ENCODE measurements at regions not wholly inside any gene's neighbourhood (a gene's known extent, or its start where the extent isn't known, plus 50 kb on each side); places are given as distances from the start of the nearest gene placed in this dataset.
"Not testable (repeated sequence)": the region's sequence is repeated elsewhere in the genome, so short reads cannot be mapped to it uniquely, and the experiment has no call there.

DNA sequence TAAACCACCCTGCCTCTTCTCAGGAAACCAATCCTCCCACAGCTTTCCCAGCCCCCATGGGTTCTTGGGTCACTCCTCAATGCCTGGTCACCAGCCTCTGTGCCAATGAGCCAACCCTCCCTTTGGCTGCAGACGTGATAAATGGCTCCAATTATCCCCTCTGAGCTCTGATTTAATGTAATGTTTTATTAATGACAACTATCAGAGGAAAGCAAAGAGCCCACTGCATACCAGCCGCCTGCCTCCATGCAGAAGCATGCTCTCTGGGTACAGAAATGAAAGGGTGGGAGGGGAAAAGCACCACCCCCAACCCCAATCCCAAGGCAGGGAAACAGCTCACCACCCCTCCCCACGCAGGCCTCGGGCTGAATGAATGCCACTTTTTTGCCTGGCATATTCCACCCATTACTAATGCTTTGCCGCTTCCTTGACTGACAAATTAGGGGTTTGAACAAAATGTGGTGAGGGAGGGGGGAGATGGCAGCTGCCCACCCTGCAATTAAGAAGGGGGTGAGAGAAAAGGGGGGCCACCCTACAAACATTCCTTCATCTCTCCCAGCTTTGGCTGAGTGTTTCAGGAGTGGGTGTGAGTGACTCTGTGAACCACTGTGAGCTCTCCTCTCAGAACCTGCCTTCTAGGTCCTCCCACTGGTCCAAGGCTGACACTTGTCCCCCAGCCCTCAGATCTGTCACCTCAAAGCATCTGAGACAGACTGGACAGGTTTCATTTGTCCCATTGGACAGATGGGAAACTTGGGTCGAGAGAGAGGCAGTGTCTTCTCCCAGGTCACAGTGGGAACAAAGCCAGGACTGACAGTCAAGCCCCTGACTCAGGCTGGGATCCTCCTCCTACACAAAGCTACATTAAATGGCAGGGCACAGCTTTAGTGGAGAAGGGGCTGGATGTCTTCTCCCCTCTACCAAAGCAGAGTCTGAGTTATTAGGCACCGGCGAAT lies 161.5 kb downstream of the TMEM132E start:
- no peak for DNase-seq (ENCODE audit: low read depth in 2 of 2)

DNA sequence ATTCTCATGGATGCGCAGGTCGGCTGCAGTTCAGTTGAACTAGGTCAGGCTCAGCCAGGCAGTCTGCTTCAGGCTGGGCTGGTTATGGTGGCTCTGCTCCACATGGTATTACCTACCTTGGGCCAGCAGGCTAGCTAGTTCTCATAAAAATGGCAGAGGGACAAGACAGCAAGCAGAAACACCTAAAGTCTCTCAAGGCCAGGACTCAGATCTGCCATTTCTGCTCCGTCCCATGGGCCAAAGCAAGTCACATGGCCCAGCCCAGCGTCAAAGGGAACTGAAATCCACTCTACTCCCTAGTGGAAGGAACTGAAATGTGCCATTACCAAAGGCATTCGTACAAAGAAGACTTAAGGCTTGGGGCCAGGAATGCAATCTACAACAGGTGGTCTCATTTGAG lies 160.0 kb downstream of the TMEM132E start:
- DNase-seq (ENCODE audit: low read depth in 2 of 2): no peak

DNA sequence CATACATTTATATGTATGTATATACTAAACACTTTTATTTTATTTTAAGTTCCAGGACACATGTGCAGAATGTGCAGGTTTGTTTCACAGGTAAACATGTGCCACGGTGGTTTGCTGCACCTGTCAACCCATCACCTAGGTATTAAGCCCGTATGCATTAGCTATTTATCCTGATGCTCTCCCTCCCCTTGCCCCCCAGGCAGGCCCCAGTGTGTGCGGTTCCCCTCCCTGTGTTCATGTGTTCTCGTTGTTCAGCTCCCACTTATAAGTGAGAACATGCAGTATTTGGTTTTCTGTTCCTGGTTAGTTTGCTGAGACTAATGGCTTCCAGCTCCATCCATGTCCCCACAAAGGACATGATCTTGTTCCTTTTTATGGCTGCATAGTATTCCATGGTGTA lies 158.3 kb downstream of the TMEM132E start:
- DNase-seq (ENCODE audit: low read depth in 2 of 2): not testable (repeated sequence)

DNA sequence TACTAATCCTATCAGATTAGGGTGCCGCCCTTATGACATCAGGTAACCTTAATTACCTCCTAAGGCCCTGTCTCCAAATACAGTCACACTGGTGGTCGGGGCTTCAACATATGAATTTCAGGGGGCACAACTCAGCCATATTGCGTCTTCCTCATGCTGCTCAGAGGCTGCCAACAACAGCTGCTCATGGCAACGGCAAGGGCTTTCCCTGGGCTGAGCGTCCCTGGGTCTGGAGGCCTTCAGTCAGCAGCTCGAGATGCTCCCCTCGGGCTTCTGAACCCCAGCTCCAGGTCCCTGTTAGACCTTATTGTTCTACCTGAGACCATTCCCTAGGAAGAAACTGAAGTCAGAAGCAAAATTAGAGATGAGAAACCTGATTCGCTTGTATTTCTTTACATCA lies 157.2 kb downstream of the TMEM132E start:
- DNase-seq (ENCODE audit: low read depth in 2 of 2): no peak

DNA sequence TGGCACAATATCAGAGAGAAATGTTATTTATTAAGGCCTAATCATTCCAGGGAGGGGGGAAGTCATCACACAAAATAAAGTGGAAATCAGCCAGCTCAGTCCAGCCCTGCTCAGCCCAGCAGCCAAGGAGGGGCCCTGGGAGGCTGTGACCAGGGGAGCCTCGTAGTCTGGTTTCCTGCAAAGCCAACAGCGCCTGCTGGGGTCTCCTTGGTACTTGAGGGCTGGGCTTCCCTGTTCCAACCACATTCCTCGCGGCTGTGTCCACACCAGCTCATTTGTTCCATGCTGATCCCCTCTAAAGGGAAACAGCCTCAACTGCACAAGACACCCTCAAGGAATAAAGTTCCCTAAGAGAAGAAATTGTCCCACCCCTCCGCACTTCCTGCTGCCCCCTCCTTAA lies 154.0 kb downstream of the TMEM132E start:
- DNase-seq (ENCODE audit: low read depth in 2 of 2): no peak

DNA sequence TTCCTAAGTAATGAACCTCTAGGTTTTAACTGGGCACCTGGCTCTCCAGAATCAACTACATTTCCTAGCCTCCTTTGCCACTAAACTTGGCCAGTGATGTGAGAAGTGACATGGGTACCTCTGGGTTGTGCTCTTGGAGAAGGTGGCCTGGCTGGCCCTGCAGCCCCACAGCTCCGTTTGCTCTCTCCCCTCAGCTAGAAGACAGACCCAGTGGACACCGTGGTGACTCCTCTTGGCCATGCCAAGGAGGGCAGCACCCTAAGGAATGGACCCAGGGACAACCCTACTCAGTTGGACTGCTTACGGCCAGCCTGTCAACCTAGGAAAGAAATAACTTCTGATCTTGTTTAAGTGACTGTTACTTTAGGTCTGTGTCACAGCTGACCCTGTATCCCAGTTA lies 151.4 kb downstream of the TMEM132E start:
- DNase-seq (ENCODE audit: low read depth in 2 of 2): no peak

DNA sequence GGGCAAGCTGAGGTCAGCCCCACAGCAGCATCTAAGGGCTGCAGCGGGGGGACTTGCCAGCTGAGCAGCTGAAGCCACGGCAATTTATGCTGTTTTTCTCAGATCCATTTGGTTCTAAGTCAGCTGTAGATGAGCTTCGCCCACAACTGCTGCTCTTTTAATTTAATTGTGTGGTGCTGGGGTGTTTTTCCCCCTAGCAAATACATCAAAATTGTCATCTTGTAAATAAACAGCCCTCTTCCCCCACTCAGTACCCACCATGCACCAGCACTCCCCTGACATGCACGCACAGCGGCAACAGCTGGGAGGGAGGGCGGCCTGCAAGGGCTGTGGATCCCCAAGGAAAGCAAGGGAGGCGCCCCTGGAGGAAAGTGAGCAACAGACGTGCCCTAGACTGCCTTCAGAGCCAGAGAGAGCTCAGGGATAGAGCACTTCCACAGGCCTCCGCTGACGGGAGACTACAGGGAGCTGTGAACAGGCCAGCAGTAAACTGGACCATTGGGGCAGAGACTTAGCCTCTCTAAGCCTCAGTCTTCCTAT lies 149.5 kb downstream of the TMEM132E start:
- no peak for DNase-seq (ENCODE audit: low read depth in 2 of 2)

DNA sequence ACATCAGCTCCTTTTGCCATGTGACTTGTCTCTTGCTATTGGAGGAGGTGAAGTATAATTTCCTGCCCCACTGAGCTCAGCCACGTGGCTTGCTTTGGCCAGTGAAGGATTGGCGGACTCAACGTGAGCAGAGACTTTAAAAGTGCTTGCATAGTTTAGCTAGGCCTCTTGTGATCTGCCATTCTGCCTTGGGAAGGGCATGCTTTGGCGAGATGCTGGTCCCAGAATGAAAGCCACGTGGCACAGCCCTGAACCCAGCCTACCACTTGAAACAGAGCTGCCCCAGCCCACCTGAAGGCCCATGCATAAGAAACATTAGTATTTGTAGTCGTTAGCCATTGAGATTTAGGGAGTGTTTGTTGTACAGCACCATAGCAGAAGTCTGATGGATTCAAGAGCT lies 148.2 kb downstream of the TMEM132E start:
- no peak for DNase-seq (ENCODE audit: low read depth in 2 of 2)

DNA sequence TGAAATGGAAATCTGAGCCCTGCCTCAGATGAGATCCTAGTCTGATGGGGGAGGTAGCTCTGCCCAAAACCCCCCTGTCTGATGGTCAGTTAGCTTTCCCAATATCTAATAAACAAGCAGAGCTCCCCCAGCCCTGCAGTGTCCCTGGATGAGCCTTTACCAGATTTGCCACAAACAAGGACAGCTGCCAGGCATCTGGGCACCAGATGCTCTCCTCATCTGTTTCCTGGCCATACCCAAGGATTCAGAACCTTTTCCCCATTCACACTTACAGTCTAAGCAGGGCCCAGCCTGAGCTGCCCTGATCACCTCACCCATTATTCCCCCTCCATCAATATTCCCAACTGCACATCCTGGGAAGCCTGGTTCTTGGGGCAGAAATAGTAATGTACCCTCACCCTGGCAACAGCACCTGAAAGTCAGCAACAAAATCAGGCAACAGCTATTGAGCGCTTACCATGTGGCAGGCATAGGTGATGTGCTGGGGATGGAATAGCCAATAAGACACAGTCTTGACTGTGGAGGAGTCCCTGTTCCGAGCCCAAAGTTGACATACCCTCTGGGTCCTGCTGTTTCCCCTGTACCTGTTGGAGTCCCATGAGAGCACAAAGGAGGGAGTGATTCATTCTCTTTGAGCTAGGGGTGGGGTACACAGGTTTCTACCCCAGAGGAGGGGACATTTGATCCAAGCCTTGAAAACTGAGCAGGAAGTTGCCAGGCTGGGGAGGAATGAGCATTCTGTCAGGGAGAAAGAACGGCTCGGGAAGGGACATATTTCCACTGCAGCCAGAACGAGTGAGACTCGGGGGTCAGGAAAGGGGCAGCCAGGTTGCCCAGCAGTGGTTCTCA lies 147.4 kb downstream of the TMEM132E start:
- no peak for DNase-seq (ENCODE audit: low read depth in 2 of 2)

DNA sequence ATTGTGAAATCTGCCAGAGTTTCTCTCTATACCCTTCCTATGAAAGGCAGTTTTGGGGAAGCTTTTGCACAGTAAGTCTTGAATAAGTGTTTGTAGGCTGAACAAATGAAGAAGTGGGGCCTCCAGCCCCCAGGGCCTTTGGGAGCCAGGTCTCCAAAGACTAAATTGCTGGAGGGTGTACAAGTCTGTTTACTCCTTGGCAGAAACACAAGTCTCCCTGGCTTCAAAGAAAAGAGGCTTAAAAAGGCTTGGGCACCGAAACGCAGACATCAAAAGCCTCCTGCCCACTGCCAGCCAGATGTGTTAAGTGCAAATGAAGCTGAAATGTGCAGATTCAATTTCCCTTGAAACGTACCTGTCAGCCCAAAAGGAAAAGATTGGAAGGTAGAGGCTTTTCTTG lies 146.3 kb downstream of the TMEM132E start:
- DNase-seq (ENCODE audit: low read depth in 2 of 2): no peak

DNA sequence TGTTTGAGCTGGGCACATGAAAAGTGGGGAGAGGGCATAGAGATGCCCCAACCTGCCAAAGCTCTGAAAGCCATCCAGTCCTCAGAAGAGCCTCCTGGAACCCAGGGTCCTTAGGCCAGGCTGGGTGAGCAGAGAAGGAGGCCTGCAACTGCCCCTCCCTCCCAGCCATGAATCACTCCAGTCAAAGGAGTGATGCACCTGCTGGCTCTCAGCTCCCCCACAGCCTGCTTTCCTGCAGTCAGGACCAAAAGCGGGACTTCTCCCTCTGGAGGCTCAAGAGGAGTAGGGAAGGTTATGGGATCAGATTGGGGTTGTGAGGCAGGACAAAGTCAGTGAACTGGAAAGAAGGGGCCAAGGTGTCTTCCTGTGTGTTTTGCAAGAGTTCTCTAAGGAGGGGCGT lies 145.6 kb downstream of the TMEM132E start:
- DNase-seq (ENCODE audit: low read depth in 2 of 2): no peak

DNA sequence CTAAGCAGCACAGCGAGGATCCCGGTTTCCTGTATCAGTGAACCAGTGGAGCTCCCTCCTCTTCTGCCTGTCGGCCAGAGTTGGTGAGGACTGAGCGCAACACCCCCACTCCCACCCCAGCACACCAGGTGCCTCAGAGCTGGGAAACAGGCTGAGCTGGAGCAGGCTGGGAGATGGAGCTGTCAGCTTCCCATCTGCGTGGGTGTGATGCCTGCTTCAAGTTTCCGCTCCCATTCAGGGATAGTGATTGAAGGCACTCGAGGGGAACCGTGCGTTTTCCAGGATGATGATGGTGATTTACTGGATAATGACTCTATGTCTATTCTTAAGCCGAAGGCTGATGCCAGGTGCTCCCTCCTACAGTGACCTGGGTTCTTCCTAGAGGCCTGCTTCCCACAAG lies 144.5 kb downstream of the TMEM132E start:
- no peak for DNase-seq (ENCODE audit: low read depth in 2 of 2)

DNA sequence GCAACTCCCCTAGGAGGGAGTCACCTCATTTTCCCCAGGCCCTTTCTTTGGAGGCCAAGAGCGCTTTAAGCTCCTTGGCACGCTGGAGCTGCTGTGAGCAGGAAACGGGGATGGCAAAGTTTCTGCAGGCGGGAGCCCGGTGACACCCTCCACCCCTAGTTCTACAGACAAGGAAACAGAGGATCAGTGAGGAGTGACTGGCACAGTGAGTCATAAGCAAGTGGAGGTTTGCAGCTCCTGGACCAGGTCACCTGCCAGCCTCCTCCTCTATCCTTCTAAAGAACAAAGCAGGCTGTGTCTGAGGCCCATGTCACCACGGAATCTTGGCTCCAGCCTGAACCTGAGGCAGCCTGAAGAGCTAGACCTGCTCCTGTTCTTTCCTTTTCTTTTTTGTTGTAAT lies 141.9 kb downstream of the TMEM132E start:
- DNase-seq (ENCODE audit: low read depth in 2 of 2): no peak

DNA sequence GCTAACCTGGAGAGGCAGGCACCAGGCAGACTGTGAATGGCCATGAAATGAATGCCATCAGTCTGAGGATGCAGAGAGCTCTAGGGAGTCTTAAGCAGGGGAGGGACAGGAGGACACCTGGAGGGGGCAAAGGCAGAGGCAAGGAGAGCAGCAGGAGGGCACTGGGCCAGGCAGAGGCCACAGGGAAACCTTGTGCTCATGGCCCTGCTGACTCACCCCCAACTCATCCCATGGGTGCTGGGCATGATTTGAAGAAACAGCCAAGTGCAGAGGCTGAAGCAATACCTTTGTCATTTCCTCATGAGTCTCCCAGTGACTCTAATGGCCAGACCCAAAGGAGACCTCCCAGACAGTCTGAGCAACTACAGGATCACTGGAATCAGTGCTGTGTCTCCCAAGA lies 141.4 kb downstream of the TMEM132E start:
- no peak for DNase-seq (ENCODE audit: low read depth in 2 of 2)

DNA sequence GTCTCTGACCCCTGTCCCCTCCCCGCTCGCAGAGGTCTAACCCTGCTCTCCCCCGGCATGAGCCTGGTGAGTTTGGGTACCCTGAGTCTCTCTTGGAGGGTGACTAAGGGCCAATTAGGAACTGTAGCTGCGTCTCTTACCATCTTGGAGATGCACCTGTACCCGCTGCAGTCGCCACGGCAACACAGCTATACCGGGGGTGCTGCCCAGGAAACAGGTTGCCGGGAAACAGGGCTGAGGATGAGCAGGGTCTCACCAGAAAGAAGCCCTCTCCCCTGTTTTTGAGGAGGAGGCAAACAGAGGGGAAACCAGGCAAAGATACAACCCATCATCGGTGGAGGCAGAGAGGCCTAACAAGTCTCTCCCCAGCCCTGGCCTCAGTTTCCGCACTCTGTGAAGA lies 140.2 kb downstream of the TMEM132E start:
- DNase-seq (ENCODE audit: low read depth in 2 of 2): no peak

DNA sequence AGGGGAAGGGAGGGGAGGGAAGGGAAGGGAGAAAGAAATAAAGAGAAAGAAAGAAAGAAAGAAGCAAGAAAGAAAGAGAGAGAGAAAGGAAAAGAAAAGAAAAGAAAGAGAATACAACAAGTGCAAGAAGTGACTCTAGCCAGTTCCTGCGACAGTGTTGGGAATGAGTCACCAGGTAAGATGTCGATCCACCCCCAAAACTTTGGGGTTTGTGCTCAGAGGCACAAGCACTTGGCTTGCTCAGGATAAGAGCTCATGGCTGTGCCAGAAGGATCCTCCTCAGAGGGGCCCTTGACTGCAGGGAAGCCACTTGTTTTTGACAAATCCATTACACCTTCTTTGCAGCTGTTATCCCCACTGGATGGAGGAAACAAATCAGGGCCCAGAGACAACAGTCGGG lies 137.7 kb downstream of the TMEM132E start:
- no peak for DNase-seq (ENCODE audit: low read depth in 2 of 2)

DNA sequence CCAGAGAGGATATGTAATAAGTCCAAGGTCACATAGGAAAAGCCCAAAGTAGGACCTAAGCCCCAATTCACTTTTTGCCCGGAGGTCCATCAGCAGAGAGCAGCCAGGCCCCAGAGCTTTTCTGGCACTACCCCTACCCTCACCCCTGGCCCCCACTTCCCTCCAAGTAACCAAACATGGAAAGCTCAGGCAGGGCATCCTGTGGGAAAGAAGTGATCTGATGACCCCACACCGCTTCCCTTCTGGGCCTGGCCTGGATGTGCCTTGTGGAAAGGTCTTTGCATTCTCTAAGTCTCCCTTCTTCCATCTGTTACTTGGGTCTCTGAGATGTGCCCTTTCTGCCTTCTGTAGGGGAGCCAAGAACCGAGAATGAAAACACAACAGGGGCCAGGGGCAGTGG lies 136.9 kb downstream of the TMEM132E start:
- DNase-seq (ENCODE audit: low read depth in 2 of 2): no peak

DNA sequence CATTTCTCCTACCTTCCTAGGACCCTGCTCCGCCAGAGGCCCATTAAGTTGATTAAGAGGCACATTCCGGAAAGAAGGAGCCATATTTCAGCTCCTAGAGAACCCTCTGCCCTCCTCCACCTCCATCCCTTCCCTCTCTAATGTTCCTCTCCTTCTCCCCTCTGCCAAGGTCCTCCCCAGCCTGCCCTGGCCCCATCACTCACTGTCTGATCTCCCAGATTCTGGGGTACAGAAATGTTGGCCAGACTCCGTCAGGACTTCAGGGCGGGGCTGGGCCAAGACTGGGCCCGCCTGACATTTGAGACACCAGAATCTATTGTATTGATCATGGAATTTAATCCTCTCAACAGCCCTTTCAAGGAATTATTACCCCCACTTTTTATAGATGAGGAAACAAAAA lies 136.1 kb downstream of the TMEM132E start:
- no peak for DNase-seq (ENCODE audit: low read depth in 2 of 2)

DNA sequence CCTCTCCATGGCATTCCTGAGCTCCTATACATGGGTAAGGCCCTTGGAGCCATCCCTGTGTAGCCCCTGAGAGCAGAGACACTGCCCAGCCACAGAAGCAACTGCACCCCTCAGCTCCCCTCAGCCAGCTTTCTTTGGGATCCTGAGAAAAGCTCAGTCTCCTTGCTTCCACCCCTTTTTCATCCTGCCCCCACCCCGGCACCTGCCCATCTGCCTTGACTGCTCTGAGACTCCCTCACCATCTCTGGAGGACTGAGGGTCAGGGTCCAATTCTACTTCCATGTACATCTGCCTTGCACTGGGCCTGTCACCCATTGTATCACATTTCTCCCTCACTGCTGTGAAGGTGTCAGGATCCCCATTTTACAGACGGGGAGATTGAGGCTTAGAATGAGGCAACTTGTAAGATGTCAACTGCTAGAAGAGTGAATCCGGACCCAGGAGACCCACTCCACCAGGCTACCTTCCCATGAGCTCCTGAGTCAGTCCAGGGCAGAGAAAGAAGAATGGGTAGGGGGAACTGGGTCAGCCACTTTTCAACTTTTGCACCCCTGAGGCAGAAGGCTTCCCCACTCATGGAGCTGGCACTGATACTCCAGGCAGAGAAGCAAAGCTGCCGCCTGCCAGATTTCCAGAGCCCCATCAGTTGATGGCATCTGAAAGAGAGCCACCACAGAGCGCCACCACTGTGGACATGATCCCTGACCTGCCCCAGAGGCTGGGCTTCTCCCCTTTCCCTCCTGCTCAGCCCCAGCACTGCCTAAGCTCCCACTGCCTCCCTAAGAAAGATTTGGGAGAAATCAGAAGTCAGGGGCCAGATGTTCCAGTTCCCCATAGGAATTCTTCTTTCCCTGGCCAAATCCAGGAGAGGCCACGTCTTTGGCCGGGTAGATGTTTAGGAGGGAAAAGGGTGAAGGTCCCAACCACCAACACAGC lies 135.4 kb downstream of the TMEM132E start:
- no peak for DNase-seq (ENCODE audit: low read depth in 2 of 2)

DNA sequence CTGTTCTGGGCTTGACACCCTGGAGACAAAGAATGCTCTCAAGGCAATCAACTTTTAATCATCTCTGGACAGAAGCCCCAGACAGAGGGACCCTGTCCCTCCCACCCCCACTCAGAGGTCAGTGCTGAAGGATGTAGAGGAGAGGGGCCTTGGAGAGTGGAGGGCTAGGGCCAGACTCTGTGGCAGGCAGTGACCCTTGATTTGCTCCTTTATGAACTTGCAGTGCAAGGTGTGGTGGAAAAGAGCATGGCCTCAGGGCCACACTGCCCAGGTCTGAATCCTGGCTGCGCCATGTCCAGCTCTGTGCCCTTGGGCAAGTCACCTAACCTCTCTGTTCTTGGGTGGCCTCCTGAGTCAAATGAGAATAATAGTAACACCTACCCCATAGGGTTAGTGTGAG lies 134.3 kb downstream of the TMEM132E start:
- no peak for DNase-seq (ENCODE audit: low read depth in 2 of 2)

DNA sequence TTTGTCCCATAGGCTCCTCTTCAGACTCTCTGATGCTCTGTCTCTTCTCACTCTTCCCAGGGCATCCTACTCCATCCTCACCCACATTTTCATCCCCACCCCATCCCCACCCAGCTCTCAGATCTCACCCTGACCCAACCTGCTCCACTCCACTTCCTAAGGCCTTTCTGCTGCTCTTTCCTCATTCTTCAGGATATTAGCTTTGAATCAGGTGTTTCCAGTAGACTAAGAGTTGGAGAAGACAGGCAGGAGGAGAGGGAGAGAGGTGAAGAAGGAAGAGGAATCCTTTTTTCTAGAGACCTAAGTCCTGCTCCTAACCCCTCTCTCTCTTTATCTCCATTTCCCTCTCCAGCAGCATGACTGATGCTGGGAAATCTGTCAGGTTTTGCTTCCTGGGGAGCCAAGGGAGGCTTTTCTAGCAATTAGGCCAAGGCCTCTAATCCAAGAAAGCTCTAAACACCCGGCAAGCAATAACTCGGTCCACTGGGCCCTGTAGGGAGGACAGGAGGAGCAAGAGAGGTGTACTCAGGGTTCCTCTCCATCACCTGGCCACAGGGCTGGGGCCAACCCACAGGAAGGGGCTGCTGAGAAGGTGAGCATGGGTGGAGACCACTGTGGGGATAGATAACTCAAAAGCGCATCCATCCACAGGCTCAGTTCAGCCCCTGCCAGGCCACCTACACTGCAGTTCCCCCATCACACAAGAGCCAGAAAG lies 133.3 kb downstream of the TMEM132E start:
- DNase-seq (ENCODE audit: low read depth in 2 of 2): no peak

Measured in stimulated activated CD8-positive, alpha-beta memory T cell treated with anti-CD3 and anti-CD28 coated beads, Interleukin-15, amount 100 ng/mL, for 48 hours (primary cell).